ENCODE measurements at regions not wholly inside any gene's neighbourhood (a gene's known extent, or its start where the extent isn't known, plus 50 kb on each side); places are given as distances from the start of the nearest gene placed in this dataset.
"Not testable (repeated sequence)": the region's sequence is repeated elsewhere in the genome, so short reads cannot be mapped to it uniquely, and the experiment has no call there.

DNA sequence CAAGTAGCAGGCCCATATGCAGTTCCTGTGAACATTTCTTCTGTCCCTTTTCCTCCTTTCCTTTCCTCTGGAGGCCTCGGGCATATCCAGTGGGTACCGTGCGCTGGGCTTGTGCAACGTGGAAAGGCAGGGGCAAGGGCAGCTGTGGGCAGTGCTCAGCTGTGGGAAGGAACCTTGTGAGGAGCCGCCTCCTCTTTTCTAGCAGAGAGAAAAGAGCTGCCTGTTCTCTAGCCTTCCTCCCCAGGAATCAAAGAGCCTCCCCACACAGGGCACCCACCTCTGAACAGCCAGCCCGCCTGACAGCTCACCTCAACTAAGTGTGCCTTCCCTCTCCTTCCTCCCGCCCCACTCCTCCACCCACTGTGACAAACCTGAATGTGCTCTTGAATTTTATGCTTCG lies 143.3 kb upstream of the HDDC2 start:
- Mint-ChIP-seq H3K9me3 (peaks cover 13% of the 10 kb centered on the region), H3K27me3 (ENCODE audit: low read depth, poor library complexity) (no peaks in the 10 kb centered on the region), H3K36me3 (ENCODE audit: low read depth) (peaks cover 6% of the 10 kb centered on the region), H3K4me1 (peaks cover 44% of the 10 kb centered on the region), H3K4me3 (peak overlapping the region; percentile 26), H3K27ac (peak overlapping the region; percentile 64)
- TF ChIP-seq, protein P1, sequence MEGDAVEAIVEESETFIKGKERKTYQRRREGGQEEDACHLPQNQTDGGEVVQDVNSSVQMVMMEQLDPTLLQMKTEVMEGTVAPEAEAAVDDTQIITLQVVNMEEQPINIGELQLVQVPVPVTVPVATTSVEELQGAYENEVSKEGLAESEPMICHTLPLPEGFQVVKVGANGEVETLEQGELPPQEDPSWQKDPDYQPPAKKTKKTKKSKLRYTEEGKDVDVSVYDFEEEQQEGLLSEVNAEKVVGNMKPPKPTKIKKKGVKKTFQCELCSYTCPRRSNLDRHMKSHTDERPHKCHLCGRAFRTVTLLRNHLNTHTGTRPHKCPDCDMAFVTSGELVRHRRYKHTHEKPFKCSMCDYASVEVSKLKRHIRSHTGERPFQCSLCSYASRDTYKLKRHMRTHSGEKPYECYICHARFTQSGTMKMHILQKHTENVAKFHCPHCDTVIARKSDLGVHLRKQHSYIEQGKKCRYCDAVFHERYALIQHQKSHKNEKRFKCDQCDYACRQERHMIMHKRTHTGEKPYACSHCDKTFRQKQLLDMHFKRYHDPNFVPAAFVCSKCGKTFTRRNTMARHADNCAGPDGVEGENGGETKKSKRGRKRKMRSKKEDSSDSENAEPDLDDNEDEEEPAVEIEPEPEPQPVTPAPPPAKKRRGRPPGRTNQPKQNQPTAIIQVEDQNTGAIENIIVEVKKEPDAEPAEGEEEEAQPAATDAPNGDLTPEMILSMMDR (IDR thresholded peaks at IDR 0.05), result no peak
- DNase-seq, result peak; percentile 4

DNA sequence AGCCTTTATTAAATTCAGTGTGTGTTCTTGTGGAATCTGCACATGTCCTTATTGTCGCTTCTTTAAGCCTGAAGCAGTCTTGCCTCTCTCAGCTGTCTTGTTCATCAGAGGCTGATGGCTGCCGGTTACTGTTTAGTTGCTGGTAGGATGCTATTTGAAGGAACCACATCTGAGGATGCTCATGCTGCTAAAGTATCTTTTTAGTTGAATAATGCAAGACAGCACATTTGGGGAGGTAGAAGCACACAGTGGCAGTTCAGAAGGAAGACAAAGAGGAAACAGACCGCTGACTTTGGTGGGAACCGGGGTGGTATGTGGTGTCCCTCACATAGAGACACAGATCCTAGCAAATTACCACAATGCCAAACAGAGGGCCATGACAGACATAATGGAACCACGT lies 144.2 kb upstream of the HDDC2 start:
- peaks cover 44% of the 10 kb centered on the region for H3K4me1 Mint-ChIP-seq
- H3K9me3 Mint-ChIP-seq, result peaks cover 16% of the 10 kb centered on the region
- H3K27me3 Mint-ChIP-seq (ENCODE audit: low read depth, poor library complexity), result no peaks in the 10 kb centered on the region
- H3K36me3 Mint-ChIP-seq (ENCODE audit: low read depth), result peaks cover 6% of the 10 kb centered on the region
- H3K4me3 Mint-ChIP-seq, result no peak overlapping the region
- no peak overlapping the region for H3K27ac Mint-ChIP-seq
- DNase-seq, result no peak
- TF ChIP-seq, protein P1 (IDR thresholded peaks at IDR 0.05), result no peak

DNA sequence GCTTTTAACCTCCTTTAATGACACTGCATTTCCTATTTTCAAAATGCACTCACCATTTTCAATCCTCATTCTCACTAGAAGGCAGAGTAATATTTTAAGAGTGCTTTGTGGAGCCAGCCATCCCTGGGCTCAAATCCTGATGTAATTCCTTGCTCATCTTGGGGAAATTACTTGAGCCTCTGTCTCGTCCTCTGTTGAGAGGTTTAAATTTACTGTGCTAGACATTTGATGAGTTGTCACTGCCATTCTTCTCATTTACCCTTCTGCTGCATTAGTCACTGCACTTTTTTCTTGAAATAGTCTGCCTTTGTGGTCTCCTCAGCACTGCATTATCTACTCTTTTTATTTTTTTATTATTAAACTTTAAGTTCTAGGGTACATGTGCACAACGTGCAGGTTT lies 150.0 kb upstream of the HDDC2 start:
- no peaks in the 10 kb centered on the region for H3K27me3 Mint-ChIP-seq (ENCODE audit: low read depth, poor library complexity)
- peaks cover under 1% of the 10 kb centered on the region for H3K4me1 Mint-ChIP-seq
- no peak overlapping the region for H3K4me3 Mint-ChIP-seq
- H3K9me3 Mint-ChIP-seq, result peaks cover 43% of the 10 kb centered on the region
- no peak for DNase-seq
- H3K27ac Mint-ChIP-seq, result no peak overlapping the region
- TF ChIP-seq, protein P1 (IDR thresholded peaks at IDR 0.05), result no peak
- H3K36me3 Mint-ChIP-seq (ENCODE audit: low read depth), result peaks cover 6% of the 10 kb centered on the region

DNA sequence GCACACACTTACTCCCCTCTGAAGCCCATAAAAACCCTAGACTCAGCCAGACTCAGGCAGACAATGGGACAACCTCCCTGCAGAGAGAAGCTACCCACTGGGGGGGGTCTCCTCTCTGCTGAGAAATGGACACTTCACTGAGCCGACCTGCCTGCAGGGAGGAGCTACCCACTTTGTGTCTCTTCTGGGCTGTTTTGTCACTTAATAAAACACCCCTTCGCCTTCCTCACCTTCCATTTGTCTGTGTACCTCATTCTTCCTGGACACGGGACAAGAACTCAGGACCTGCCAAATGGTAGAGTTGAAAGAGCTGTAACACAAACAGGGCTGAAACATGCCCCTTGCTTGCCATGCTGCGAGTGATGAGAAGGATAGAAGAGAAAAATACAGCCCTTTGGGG lies 151.7 kb upstream of the HDDC2 start:
- Mint-ChIP-seq H3K4me3 (no peak overlapping the region), H3K27ac (no peak overlapping the region), H3K27me3 (ENCODE audit: low read depth, poor library complexity) (no peaks in the 10 kb centered on the region), H3K9me3 (peaks cover 58% of the 10 kb centered on the region), H3K4me1 (no peaks in the 10 kb centered on the region), H3K36me3 (ENCODE audit: low read depth) (peaks cover 19% of the 10 kb centered on the region)
- no peak for DNase-seq
- TF ChIP-seq, protein P1 (IDR thresholded peaks at IDR 0.05), result no peak

DNA sequence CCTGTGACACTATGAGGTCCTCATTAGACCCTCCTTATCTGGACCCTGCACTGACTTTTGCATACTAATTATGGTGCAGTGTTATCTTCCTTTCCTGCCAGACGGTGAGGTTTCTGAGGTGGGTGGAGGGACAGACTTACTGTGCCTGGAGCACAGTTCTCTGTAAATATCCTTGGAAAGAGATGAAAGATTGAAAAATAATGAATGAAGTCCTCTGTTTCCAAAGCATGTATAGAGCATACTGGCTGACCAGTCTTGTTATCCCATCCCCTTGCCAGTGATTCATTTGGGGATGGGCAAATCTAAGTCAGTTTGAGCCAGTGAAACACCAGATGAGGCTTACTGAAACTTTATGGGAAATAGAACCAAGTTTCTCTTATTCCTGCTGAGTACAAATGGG lies 152.6 kb upstream of the HDDC2 start:
- peaks cover 60% of the 10 kb centered on the region for H3K9me3 Mint-ChIP-seq
- no peaks in the 10 kb centered on the region for H3K27me3 Mint-ChIP-seq (ENCODE audit: low read depth, poor library complexity)
- no peaks in the 10 kb centered on the region for H3K4me1 Mint-ChIP-seq
- H3K4me3 Mint-ChIP-seq, result no peak overlapping the region
- H3K27ac Mint-ChIP-seq, result no peak overlapping the region
- H3K36me3 Mint-ChIP-seq (ENCODE audit: low read depth), result peaks cover 27% of the 10 kb centered on the region
- no peak for DNase-seq
- TF ChIP-seq, protein P1 (IDR thresholded peaks at IDR 0.05), result no peak

DNA sequence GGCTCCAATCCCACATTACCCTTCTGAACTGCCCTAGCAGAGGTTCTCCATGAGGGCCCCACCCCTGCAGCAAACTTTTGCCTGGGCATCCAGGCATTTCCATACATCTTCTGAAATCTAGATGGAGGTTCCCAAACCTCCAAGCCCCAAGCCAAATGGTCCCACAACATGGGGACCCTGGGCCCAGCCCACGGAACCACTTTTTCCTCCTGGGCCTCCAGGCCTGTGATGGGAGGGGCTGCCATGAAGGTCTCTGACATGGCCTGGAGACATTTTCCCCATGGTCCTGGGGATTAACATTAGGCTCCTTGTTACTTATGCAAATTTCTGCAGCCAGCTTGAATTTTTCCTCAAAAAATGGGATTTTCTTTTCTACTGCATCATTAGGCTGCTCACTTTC lies 156.7 kb upstream of the HDDC2 start:
- not testable (repeated sequence) for H3K4me3 Mint-ChIP-seq; H3K27me3 Mint-ChIP-seq (ENCODE audit: low read depth, poor library complexity); H3K4me1 Mint-ChIP-seq; H3K27ac Mint-ChIP-seq; DNase-seq
- H3K9me3 Mint-ChIP-seq, result peaks cover 59% of the 10 kb centered on the region
- H3K36me3 Mint-ChIP-seq (ENCODE audit: low read depth), result peaks cover 26% of the 10 kb centered on the region

DNA sequence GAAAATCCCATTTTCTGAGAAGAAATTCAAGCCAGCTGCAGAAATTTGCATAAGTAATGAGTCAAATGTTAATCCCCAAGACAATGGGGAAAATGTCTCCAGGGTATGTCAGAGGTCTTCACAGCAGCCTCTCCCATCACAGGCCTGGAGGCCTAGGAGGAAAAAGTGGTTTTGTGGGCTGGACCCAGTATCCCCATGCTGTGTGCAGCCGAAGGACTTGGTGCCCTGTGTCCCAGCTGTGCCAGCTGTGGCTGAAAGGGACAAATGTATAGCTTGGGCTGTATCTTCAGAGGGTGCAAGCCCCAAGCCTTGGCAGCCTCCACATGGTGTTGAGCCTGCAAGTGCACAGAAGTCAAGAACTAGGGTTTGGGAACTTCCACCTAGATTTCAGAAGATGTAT lies 163.6 kb upstream of the HDDC2 start:
- H3K36me3 Mint-ChIP-seq (ENCODE audit: low read depth), result peaks cover 20% of the 10 kb centered on the region
- not testable (repeated sequence) for H3K4me3 Mint-ChIP-seq; H3K27me3 Mint-ChIP-seq (ENCODE audit: low read depth, poor library complexity); DNase-seq; H3K27ac Mint-ChIP-seq
- peaks cover 50% of the 10 kb centered on the region for H3K9me3 Mint-ChIP-seq
- H3K4me1 Mint-ChIP-seq, result peaks cover 16% of the 10 kb centered on the region

All from nephron progenitor cell (in vitro differentiated cells).